ENCODE measurements at regions not wholly inside any gene's neighbourhood (a gene's known extent, or its start where the extent isn't known, plus 50 kb on each side); places are given as distances from the start of the nearest gene placed in this dataset.

DNA sequence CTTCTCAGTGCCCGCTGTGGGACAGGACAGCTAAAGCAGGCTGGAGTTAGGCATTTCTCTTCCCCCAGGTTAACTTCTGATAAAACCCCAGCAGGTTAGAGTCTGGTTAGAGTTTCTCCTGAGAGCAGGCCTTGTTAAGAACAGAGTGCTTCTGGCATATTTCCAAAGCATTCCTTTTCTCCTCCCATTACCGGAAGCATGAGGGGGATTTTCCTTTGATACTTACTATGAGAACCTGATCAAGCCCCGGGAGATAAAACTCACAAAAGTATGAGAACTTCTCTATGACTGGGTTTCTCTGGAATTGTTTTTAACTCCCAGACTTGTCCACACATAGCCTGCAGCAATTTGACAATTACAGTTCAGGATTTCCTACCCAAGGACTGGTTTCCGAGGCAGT, 77.4 kb upstream of the MAST4 start:
- TF ChIP-seq, protein P1, sequence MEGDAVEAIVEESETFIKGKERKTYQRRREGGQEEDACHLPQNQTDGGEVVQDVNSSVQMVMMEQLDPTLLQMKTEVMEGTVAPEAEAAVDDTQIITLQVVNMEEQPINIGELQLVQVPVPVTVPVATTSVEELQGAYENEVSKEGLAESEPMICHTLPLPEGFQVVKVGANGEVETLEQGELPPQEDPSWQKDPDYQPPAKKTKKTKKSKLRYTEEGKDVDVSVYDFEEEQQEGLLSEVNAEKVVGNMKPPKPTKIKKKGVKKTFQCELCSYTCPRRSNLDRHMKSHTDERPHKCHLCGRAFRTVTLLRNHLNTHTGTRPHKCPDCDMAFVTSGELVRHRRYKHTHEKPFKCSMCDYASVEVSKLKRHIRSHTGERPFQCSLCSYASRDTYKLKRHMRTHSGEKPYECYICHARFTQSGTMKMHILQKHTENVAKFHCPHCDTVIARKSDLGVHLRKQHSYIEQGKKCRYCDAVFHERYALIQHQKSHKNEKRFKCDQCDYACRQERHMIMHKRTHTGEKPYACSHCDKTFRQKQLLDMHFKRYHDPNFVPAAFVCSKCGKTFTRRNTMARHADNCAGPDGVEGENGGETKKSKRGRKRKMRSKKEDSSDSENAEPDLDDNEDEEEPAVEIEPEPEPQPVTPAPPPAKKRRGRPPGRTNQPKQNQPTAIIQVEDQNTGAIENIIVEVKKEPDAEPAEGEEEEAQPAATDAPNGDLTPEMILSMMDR (IDR thresholded peaks at IDR 0.05) = no peak
- Mint-ChIP-seq H3K9me3 (ENCODE audit: unreplicated experiment) (peaks cover 16% of the 10 kb centered on the region), H3K4me3 (ENCODE audit: unreplicated experiment) (no peak overlapping the region), H3K27me3 (ENCODE audit: unreplicated experiment) (no peaks in the 10 kb centered on the region), H3K27ac (ENCODE audit: unreplicated experiment) (no peak overlapping the region), H3K4me1 (ENCODE audit: unreplicated experiment) (peaks cover 17% of the 10 kb centered on the region), H3K36me3 (ENCODE audit: unreplicated experiment) (peaks cover 2% of the 10 kb centered on the region)
- no peak for DNase-seq (ENCODE audit: extremely low spot score, unreplicated experiment)

- Mint-ChIP-seq H3K4me3 (ENCODE audit: unreplicated experiment) (no peak overlapping the region), H3K4me1 (ENCODE audit: unreplicated experiment) (peaks cover 17% of the 10 kb centered on the region), H3K9me3 (ENCODE audit: unreplicated experiment) (peaks cover 16% of the 10 kb centered on the region), H3K36me3 (ENCODE audit: unreplicated experiment) (peaks cover 2% of the 10 kb centered on the region), H3K27ac (ENCODE audit: unreplicated experiment) (no peak overlapping the region), H3K27me3 (ENCODE audit: unreplicated experiment) (peaks cover 5% of the 10 kb centered on the region)
- DNase-seq (ENCODE audit: extremely low spot score, unreplicated experiment) = no peak
- TF ChIP-seq, protein P1 (IDR thresholded peaks at IDR 0.05) = no peak
These were observed 76.6 kb upstream of the MAST4 start for GRCh38 chr5:66519626-66520025.

DNA sequence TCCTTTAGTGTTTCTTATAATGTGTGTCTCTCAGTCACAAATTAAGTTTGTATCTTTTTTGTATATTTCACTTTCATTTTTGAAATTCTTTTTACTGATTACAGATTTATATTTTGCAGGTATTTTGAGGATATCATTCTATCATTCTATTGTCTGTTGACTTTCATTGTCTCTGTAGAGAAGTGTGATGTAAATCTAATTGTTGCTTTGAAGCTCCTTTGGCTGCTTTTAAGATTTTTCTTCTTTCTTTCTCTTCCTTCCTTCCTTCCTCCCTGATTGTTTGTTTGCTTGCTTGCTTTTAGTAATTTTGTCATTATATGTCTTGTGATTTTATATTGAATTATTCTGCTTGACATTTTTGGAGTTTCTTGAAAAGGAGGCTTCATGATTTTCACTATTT, 75.3 kb upstream of the MAST4 start:
- Mint-ChIP-seq H3K4me3 (ENCODE audit: unreplicated experiment) (no peak overlapping the region), H3K4me1 (ENCODE audit: unreplicated experiment) (peaks cover 14% of the 10 kb centered on the region), H3K27me3 (ENCODE audit: unreplicated experiment) (peaks cover 6% of the 10 kb centered on the region), H3K36me3 (ENCODE audit: unreplicated experiment) (peaks cover 2% of the 10 kb centered on the region), H3K27ac (ENCODE audit: unreplicated experiment) (no peak overlapping the region), H3K9me3 (ENCODE audit: unreplicated experiment) (peaks cover 16% of the 10 kb centered on the region)
- TF ChIP-seq, protein P1 (IDR thresholded peaks at IDR 0.05) = no peak
- DNase-seq (ENCODE audit: extremely low spot score, unreplicated experiment) = no peak

- no peak overlapping the region for H3K4me3 Mint-ChIP-seq (ENCODE audit: unreplicated experiment)
These were observed 68.6 kb upstream of the MAST4 start for GRCh38 chr5:66527478-66528035.

GRCh38 chr5:66529182-66529581, 67.0 kb upstream of the MAST4 start:
- Mint-ChIP-seq H3K27me3 (ENCODE audit: unreplicated experiment) (peaks cover 31% of the 10 kb centered on the region), H3K4me1 (ENCODE audit: unreplicated experiment) (no peaks in the 10 kb centered on the region), H3K27ac (ENCODE audit: unreplicated experiment) (no peak overlapping the region), H3K4me3 (ENCODE audit: unreplicated experiment) (no peak overlapping the region), H3K9me3 (ENCODE audit: unreplicated experiment) (no peaks in the 10 kb centered on the region), H3K36me3 (ENCODE audit: unreplicated experiment) (no peaks in the 10 kb centered on the region)
- DNase-seq (ENCODE audit: extremely low spot score, unreplicated experiment) = no peak
- TF ChIP-seq, protein P1 (IDR thresholded peaks at IDR 0.05) = no peak

More at GRCh38 chr5:66527478-66528035, 68.6 kb upstream of the MAST4 start:
- Mint-ChIP-seq H3K27me3 (ENCODE audit: unreplicated experiment) (peaks cover 27% of the 10 kb centered on the region), H3K4me1 (ENCODE audit: unreplicated experiment) (no peaks in the 10 kb centered on the region), H3K36me3 (ENCODE audit: unreplicated experiment) (no peaks in the 10 kb centered on the region), H3K9me3 (ENCODE audit: unreplicated experiment) (no peaks in the 10 kb centered on the region), H3K27ac (ENCODE audit: unreplicated experiment) (no peak overlapping the region)
- TF ChIP-seq, protein P1 (IDR thresholded peaks at IDR 0.05) = no peak
- DNase-seq (ENCODE audit: extremely low spot score, unreplicated experiment) = no peak
